Neural cell (in vitro differentiated cells): ENCODE measurements at regions not wholly inside any gene's neighbourhood (a gene's known extent, or its start where the extent isn't known, plus 50 kb on each side); places are given as distances from the start of the nearest gene placed in this dataset.

ENCODE experiments used
- H2AFZ ChIP-seq: fragments of 200-600, 300-800 bp; sonication (generic), shearing (Covaris generic); 2 replicates; pipeline ENCODE4 v1.6.0; 2014; ENCODE audit warnings: low read depth, mild to moderate bottlenecking, antibody characterized with exemption, low read length, moderate library complexity
- H3F3A ChIP-seq: fragments of 200-600 bp; shearing (Covaris generic); 2 replicates; pipeline ENCODE4 v1.6.1; 2016; ENCODE audit warnings: mild to moderate bottlenecking, moderate library complexity, mixed read lengths, antibody characterized with exemption, low read length; ENCODE audit not compliant: insufficient read depth, poor library complexity, severe bottlenecking
- H3K27ac ChIP-seq: fragments of 200-600, 300-800 bp; sonication (generic), shearing (Covaris generic); 2 replicates; pipeline ENCODE4 v1.5.1; 2014; ENCODE audit warnings: mild to moderate bottlenecking, low read length, moderate library complexity
- H3K27me3 ChIP-seq: fragments of 300-800, 200-600 bp; sonication (generic), shearing (Covaris generic); 2 replicates; pipeline ENCODE4 v1.6.0; 2014; ENCODE audit warnings: mild to moderate bottlenecking, low read depth, low read length, moderate library complexity; ENCODE audit not compliant: insufficient read depth
- H3K36me3 ChIP-seq: fragments of 300-800, 200-600 bp; sonication (generic), shearing (Covaris generic); 2 replicates; pipeline ENCODE4 v1.5.1; 2014; ENCODE audit warnings: mild to moderate bottlenecking, antibody characterized with exemption, low read length, moderate library complexity; ENCODE audit not compliant: insufficient read depth
- H3K4me2 ChIP-seq: fragments of 300-800, 200-600 bp; sonication (generic), shearing (Covaris generic); 2 replicates; pipeline ENCODE4 v1.6.0; 2014; ENCODE audit warnings: mild to moderate bottlenecking, low read length
- H3K4me3 ChIP-seq: fragments of 300-800, 200-600 bp; sonication (generic), shearing (Covaris generic); 2 replicates; pipeline ENCODE4 v1.5.1; 2014; ENCODE audit warnings: mild to moderate bottlenecking, low read length, moderate library complexity
- H3K79me2 ChIP-seq: fragments of 200-600 bp; shearing (Covaris generic); replicated peaks from 2 replicates; pipeline ENCODE4 v1.6.0; 2014; ENCODE audit warnings: mild to moderate bottlenecking, low read length, moderate library complexity; ENCODE audit not compliant: insufficient read depth
- H3K9ac ChIP-seq: fragments of 300-800, 200-600 bp; sonication (generic), shearing (Covaris generic); 2 replicates; pipeline ENCODE4 v1.6.1; 2016; ENCODE audit warnings: mild to moderate bottlenecking, low read length, mixed read lengths
- H3K9me2 ChIP-seq: fragments of 200-600 bp; shearing (Covaris generic); 2 replicates; pipeline ENCODE4 v1.6.1; 2016; ENCODE audit warnings: mild to moderate bottlenecking, low read length, mixed read lengths; ENCODE audit not compliant: insufficient read depth
- H3K9me3 ChIP-seq: fragments of 200-600, 300-800 bp; sonication (generic), shearing (Covaris generic); 2 replicates; pipeline ENCODE4 v1.6.1; 2016; ENCODE audit warnings: mild to moderate bottlenecking, mixed run types, low read length, moderate library complexity, mixed read lengths
- H4K20me1 ChIP-seq: fragments of 200-600 bp; shearing (Covaris generic); 2 replicates; pipeline ENCODE4 v1.6.1; 2016; ENCODE audit warnings: mild to moderate bottlenecking, mixed run types; ENCODE audit not compliant: insufficient read depth
- EP300 ChIP-seq: fragments of 450-650 bp; conservative IDR thresholded peaks from 2 replicates; pipeline ENCODE4 v1.6.1; 2014; ENCODE audit warnings: antibody characterized with exemption, mild to moderate bottlenecking, moderate library complexity; ENCODE audit not compliant: poor library complexity, severe bottlenecking
- EZH2 ChIP-seq: fragments of 200-600, 300-800 bp; shearing (Covaris generic), sonication (generic); IDR thresholded peaks from 2 replicates; pipeline ENCODE4 v1.6.1; 2014; ENCODE audit warnings: antibody characterized with exemption, low read length, borderline replicate concordance, mild to moderate bottlenecking; ENCODE audit not compliant: insufficient read depth, poor library complexity, severe bottlenecking
- MXI1 ChIP-seq: fragments of 450-650 bp; conservative IDR thresholded peaks from 2 replicates; pipeline ENCODE4 v1.6.1; 2014; ENCODE audit warnings: antibody characterized with exemption, mild to moderate bottlenecking; ENCODE audit not compliant: poor library complexity, severe bottlenecking
- POLR2AphosphoS5 ChIP-seq: IDR thresholded peaks from 2 replicates; pipeline ENCODE4 v1.6.1; 2012
- RAD21 ChIP-seq: fragments of 450-650 bp; conservative IDR thresholded peaks from 2 replicates; pipeline ENCODE4 v1.6.1; 2014; ENCODE audit warnings: antibody characterized with exemption, mild to moderate bottlenecking, moderate library complexity
- SMC3 ChIP-seq: fragments of 450-650 bp; conservative IDR thresholded peaks from 2 replicates; pipeline ENCODE4 v1.6.1; 2014; ENCODE audit warnings: antibody characterized with exemption, mild to moderate bottlenecking, moderate library complexity; ENCODE audit not compliant: poor library complexity
- TAF1 ChIP-seq: IDR thresholded peaks from 2 replicates; pipeline ENCODE4 v1.6.1; 2012; ENCODE audit warnings: low read depth
- TF ChIP-seq, protein P1 (sequence below): fragments of 450-650 bp; IDR thresholded peaks from 2 replicates; pipeline ENCODE4 v1.5.1; 2014; ENCODE audit warnings: antibody characterized with exemption, mild to moderate bottlenecking, moderate library complexity; ENCODE audit not compliant: poor library complexity, severe bottlenecking
- TF ChIP-seq, protein P2 (sequence below): IDR thresholded peaks from 2 replicates; pipeline ENCODE4 v1.6.1; 2012; ENCODE audit warnings: borderline replicate concordance

DNA sequence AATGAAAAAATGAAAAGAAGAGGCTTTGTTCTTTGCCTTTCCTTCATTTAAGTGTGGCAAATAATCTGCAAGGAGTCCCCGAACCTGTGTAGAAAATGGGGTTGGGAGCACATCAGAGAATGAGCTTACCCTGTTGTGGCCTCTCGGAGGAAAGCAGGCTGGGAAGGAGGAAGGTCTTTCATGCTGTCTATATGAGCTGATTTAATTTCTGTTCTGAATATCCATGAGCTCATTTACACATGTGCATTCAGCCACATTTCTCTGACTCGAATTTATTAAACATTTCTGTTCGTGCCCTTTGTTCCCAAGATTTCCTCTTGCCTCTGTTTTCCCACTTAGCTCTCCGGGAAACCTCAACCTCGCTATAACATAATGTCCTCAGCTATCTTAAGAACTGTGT lies 584.4 kb upstream of the CDH4 start:
- Histone ChIP-seq H3K9me2 (no peaks in the 10 kb centered on the region), H3K4me2 (no peak overlapping the region), H3K9ac (no peak overlapping the region), H3K4me3 (no peak overlapping the region), H3F3A (no peaks in the 10 kb centered on the region), H3K79me2 (no peaks in the 10 kb centered on the region), H2AFZ (no peak overlapping the region), H3K27me3 (no peaks in the 10 kb centered on the region), H3K9me3 (no peaks in the 10 kb centered on the region), H4K20me1 (no peaks in the 10 kb centered on the region), H3K36me3 (no peaks in the 10 kb centered on the region), H3K27ac (peak overlapping the region; percentile 2)
- TF ChIP-seq, protein P1, sequence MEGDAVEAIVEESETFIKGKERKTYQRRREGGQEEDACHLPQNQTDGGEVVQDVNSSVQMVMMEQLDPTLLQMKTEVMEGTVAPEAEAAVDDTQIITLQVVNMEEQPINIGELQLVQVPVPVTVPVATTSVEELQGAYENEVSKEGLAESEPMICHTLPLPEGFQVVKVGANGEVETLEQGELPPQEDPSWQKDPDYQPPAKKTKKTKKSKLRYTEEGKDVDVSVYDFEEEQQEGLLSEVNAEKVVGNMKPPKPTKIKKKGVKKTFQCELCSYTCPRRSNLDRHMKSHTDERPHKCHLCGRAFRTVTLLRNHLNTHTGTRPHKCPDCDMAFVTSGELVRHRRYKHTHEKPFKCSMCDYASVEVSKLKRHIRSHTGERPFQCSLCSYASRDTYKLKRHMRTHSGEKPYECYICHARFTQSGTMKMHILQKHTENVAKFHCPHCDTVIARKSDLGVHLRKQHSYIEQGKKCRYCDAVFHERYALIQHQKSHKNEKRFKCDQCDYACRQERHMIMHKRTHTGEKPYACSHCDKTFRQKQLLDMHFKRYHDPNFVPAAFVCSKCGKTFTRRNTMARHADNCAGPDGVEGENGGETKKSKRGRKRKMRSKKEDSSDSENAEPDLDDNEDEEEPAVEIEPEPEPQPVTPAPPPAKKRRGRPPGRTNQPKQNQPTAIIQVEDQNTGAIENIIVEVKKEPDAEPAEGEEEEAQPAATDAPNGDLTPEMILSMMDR: no peak
- no peak for TF ChIP-seq TAF1
- no peak for TF ChIP-seq MXI1
- no peak for TF ChIP-seq EZH2
- TF ChIP-seq, protein P2, sequence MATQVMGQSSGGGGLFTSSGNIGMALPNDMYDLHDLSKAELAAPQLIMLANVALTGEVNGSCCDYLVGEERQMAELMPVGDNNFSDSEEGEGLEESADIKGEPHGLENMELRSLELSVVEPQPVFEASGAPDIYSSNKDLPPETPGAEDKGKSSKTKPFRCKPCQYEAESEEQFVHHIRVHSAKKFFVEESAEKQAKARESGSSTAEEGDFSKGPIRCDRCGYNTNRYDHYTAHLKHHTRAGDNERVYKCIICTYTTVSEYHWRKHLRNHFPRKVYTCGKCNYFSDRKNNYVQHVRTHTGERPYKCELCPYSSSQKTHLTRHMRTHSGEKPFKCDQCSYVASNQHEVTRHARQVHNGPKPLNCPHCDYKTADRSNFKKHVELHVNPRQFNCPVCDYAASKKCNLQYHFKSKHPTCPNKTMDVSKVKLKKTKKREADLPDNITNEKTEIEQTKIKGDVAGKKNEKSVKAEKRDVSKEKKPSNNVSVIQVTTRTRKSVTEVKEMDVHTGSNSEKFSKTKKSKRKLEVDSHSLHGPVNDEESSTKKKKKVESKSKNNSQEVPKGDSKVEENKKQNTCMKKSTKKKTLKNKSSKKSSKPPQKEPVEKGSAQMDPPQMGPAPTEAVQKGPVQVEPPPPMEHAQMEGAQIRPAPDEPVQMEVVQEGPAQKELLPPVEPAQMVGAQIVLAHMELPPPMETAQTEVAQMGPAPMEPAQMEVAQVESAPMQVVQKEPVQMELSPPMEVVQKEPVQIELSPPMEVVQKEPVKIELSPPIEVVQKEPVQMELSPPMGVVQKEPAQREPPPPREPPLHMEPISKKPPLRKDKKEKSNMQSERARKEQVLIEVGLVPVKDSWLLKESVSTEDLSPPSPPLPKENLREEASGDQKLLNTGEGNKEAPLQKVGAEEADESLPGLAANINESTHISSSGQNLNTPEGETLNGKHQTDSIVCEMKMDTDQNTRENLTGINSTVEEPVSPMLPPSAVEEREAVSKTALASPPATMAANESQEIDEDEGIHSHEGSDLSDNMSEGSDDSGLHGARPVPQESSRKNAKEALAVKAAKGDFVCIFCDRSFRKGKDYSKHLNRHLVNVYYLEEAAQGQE: no peak
- no peak for TF ChIP-seq POLR2AphosphoS5
- no peak for TF ChIP-seq EP300
- TF ChIP-seq RAD21: no peak
- no peak for TF ChIP-seq SMC3

DNA sequence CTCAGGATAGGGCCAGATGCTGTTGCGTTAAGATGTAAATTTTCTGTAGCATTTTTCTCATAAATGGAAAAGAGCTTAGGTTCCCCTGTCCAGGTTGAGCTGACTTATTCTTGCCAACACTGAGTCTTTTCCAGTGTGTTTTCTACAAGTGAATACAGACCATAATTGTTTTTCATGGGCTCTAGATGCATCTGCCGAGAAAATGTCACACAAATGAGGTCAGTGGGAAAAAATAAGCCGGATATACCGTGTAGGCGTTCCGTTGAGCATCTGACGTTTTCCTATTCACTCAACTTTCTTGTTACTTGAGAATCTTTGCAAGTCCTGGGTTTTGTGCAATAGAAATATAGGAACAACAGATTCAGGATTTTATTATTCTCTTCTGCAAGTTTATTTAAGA lies 582.9 kb upstream of the CDH4 start:
- Histone ChIP-seq H3K27ac (no peak overlapping the region), H3K4me2 (no peak overlapping the region), H4K20me1 (no peaks in the 10 kb centered on the region), H3F3A (no peaks in the 10 kb centered on the region), H3K9ac (no peak overlapping the region), H3K36me3 (no peaks in the 10 kb centered on the region), H3K9me3 (no peaks in the 10 kb centered on the region), H3K9me2 (no peaks in the 10 kb centered on the region), H3K27me3 (no peaks in the 10 kb centered on the region), H3K79me2 (no peaks in the 10 kb centered on the region), H2AFZ (no peak overlapping the region), H3K4me3 (no peak overlapping the region)
- no peak for TF ChIP-seq EZH2
- TF ChIP-seq, protein P2: no peak
- no peak for TF ChIP-seq RAD21
- no peak for TF ChIP-seq MXI1
- TF ChIP-seq, protein P1: no peak
- TF ChIP-seq TAF1: no peak
- TF ChIP-seq EP300: no peak
- no peak for TF ChIP-seq SMC3
- TF ChIP-seq POLR2AphosphoS5: no peak
